ENCODE measurements at regions not wholly inside any gene's neighbourhood (a gene's known extent, or its start where the extent isn't known, plus 50 kb on each side); places are given as distances from the start of the nearest gene placed in this dataset.

- Mint-ChIP-seq H3K27ac (no peak overlapping the region), H3K27me3 (ENCODE audit: insufficient read depth) (peaks cover 9% of the 10 kb centered on the region), H3K36me3 (ENCODE audit: low read depth) (no peaks in the 10 kb centered on the region), H3K9me3 (peaks cover 3% of the 10 kb centered on the region), H3K4me3 (no peak overlapping the region), H3K4me1 (no peaks in the 10 kb centered on the region)
- Histone ChIP-seq H3K9ac (ENCODE audit: extremely low read depth, low read length, poor library complexity, severe bottlenecking) (no peak overlapping the region), H3K36me3 (ENCODE audit: control insufficient read depth, insufficient read depth, low read length) (no peaks in the 10 kb centered on the region), H3K4me3 (ENCODE audit: low read length) (no peak overlapping the region), H3K27ac (ENCODE audit: low read depth, low read length) (no peak overlapping the region), H3K27me3 (ENCODE audit: control insufficient read depth, insufficient read depth, low read length, poor library complexity, severe bottlenecking) (no peaks in the 10 kb centered on the region), H3K4me1 (ENCODE audit: control insufficient read depth, insufficient read depth, low read length) (no peaks in the 10 kb centered on the region), H3K9me3 (ENCODE audit: control insufficient read depth, low read length) (peaks cover 3% of the 10 kb centered on the region)
- 84 to 86% methylated on average over 8 of the region's 8 CpGs for WGBS, 2 experiments (ENCODE audit: insufficient coverage in 1 of 2, insufficient read length in 1 of 2)
- DNase-seq, result no peak
- TF ChIP-seq CTCF (conservative IDR thresholded peaks at IDR 0.05), result no peak
Measured at GRCh38 chr10:118925404-118926071, 104.0 kb upstream of the NANOS1 start.

- Histone ChIP-seq H3K4me1 (ENCODE audit: control insufficient read depth, insufficient read depth, low read length) (no peaks in the 10 kb centered on the region), H3K4me3 (ENCODE audit: low read length) (no peak overlapping the region), H3K27ac (ENCODE audit: low read depth, low read length) (no peak overlapping the region), H3K9ac (ENCODE audit: extremely low read depth, low read length, poor library complexity, severe bottlenecking) (no peak overlapping the region), H3K9me3 (ENCODE audit: control insufficient read depth, low read length) (peaks cover 8% of the 10 kb centered on the region), H3K27me3 (ENCODE audit: control insufficient read depth, insufficient read depth, low read length, poor library complexity, severe bottlenecking) (no peaks in the 10 kb centered on the region), H3K36me3 (ENCODE audit: control insufficient read depth, insufficient read depth, low read length) (no peaks in the 10 kb centered on the region)
- H3K27me3 Mint-ChIP-seq (ENCODE audit: insufficient read depth), result peaks cover 8% of the 10 kb centered on the region
- H3K36me3 Mint-ChIP-seq (ENCODE audit: low read depth), result no peaks in the 10 kb centered on the region
- H3K9me3 Mint-ChIP-seq, result peaks cover 8% of the 10 kb centered on the region
- no peak overlapping the region for H3K27ac Mint-ChIP-seq
- no peak for DNase-seq
- H3K4me3 Mint-ChIP-seq, result no peak overlapping the region
- TF ChIP-seq CTCF (conservative IDR thresholded peaks at IDR 0.05), result no peak
- no peaks in the 10 kb centered on the region for H3K4me1 Mint-ChIP-seq
- WGBS, 2 experiments (ENCODE audit: insufficient coverage in 1 of 2, insufficient read length in 1 of 2), result 90 to 93% methylated on average over 3 of the region's 3 CpGs
Measured at GRCh38 chr10:118926072-118926417, 103.5 kb upstream of the NANOS1 start.

DNA sequence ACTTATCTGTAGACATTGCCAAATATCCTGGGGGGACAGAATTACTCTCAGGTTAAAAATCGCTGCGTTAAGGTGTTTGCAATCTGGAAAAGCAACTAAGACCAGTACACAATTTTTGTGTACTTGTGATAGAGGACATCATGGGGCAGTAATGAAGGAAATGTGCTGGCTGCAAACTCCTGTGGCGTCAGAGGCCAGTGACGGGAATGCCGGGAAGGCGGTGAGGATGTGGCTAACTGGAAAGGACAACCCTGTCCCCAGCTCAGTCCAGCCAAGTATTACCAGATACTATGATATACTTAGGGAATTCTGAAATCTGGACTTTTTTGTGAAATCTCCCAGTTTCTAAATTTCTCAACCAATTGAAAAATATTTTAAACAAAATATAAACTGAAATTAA is 103.1 kb upstream of the NANOS1 start:
- no peak for DNase-seq
- H3K9me3 Mint-ChIP-seq, result peaks cover 11% of the 10 kb centered on the region
- no peaks in the 10 kb centered on the region for H3K27me3 ChIP-seq (ENCODE audit: control insufficient read depth, insufficient read depth, low read length, poor library complexity, severe bottlenecking)
- WGBS, 2 experiments (ENCODE audit: insufficient coverage in 1 of 2, insufficient read length in 1 of 2), result 88 to 98% methylated on average over 5 to 6 of the region's 6 CpGs
- no peaks in the 10 kb centered on the region for H3K4me1 Mint-ChIP-seq
- no peaks in the 10 kb centered on the region for H3K36me3 Mint-ChIP-seq (ENCODE audit: low read depth)
- no peak overlapping the region for H3K27ac Mint-ChIP-seq
- peaks cover 12% of the 10 kb centered on the region for H3K9me3 ChIP-seq (ENCODE audit: control insufficient read depth, low read length)
- no peak overlapping the region for H3K4me3 ChIP-seq (ENCODE audit: low read length)
- H3K9ac ChIP-seq (ENCODE audit: extremely low read depth, low read length, poor library complexity, severe bottlenecking), result no peak overlapping the region
- no peaks in the 10 kb centered on the region for H3K4me1 ChIP-seq (ENCODE audit: control insufficient read depth, insufficient read depth, low read length)
- no peaks in the 10 kb centered on the region for H3K36me3 ChIP-seq (ENCODE audit: control insufficient read depth, insufficient read depth, low read length)
- no peak overlapping the region for H3K4me3 Mint-ChIP-seq
- no peak for TF ChIP-seq CTCF (conservative IDR thresholded peaks at IDR 0.05)
- no peak overlapping the region for H3K27ac ChIP-seq (ENCODE audit: low read depth, low read length)
- H3K27me3 Mint-ChIP-seq (ENCODE audit: insufficient read depth), result peaks cover 8% of the 10 kb centered on the region

Data from endodermal cell (in vitro differentiated cells).